ENCODE measurements at regions not wholly inside any gene's neighbourhood (a gene's known extent, or its start where the extent isn't known, plus 50 kb on each side); places are given as distances from the start of the nearest gene placed in this dataset.

- Histone ChIP-seq H3K4me3 (ENCODE audit: low read depth in 1 of 2, low read length in 2 of 2) (no peak overlapping the region), H3K4me2 (ENCODE audit: insufficient read depth, low read length) (no peak overlapping the region), H3K4me1 (ENCODE audit: insufficient read depth, low read length) (no peaks in the 10 kb centered on the region), H3K79me2 (ENCODE audit: insufficient read depth, low read length) (no peaks in the 10 kb centered on the region), H3K27me3 (ENCODE audit: insufficient read depth, low read length, poor library complexity) (no peaks in the 10 kb centered on the region), H3K9me3 (ENCODE audit: insufficient read depth, low read length, severe bottlenecking) (no peaks in the 10 kb centered on the region), H2AFZ (ENCODE audit: low read depth, low read length) (no peak overlapping the region), H3K9ac (ENCODE audit: low read depth, low read length) (no peak overlapping the region), H4K20me1 (ENCODE audit: insufficient read depth, low read length) (no peaks in the 10 kb centered on the region), H3K27ac (ENCODE audit: low read length) (no peak overlapping the region), H3K36me3 (ENCODE audit: insufficient read depth, low read length) (no peaks in the 10 kb centered on the region)
- TF ChIP-seq CTCF (IDR thresholded peaks at IDR 0.05; ENCODE audit: borderline replicate concordance, extremely low read depth, low read length, poor library complexity, severe bottlenecking) (no peak), EZH2 (IDR thresholded peaks at IDR 0.05; ENCODE audit: borderline replicate concordance, low read depth, low read length, severe bottlenecking) (no peak)
- ATAC-seq (ENCODE audit: insufficient read depth, low read depth) (no peak), DNase-seq (no peak)
Observed at GRCh38 chr18:78086931-78087330, 837.3 kb downstream of the GALR1 start.

GRCh38 chr18:78087338-78087737 lies 837.7 kb downstream of the GALR1 start:
- Histone ChIP-seq H3K4me2 (ENCODE audit: insufficient read depth, low read length) (no peak overlapping the region), H3K4me3 (ENCODE audit: low read depth in 1 of 2, low read length in 2 of 2) (no peak overlapping the region), H3K79me2 (ENCODE audit: insufficient read depth, low read length) (no peaks in the 10 kb centered on the region), H3K9ac (ENCODE audit: low read depth, low read length) (no peak overlapping the region), H3K27ac (ENCODE audit: low read length) (no peak overlapping the region), H3K4me1 (ENCODE audit: insufficient read depth, low read length) (no peaks in the 10 kb centered on the region), H4K20me1 (ENCODE audit: insufficient read depth, low read length) (no peaks in the 10 kb centered on the region), H3K9me3 (ENCODE audit: insufficient read depth, low read length, severe bottlenecking) (no peaks in the 10 kb centered on the region), H3K36me3 (ENCODE audit: insufficient read depth, low read length) (no peaks in the 10 kb centered on the region), H2AFZ (ENCODE audit: low read depth, low read length) (no peak overlapping the region), H3K27me3 (ENCODE audit: insufficient read depth, low read length, poor library complexity) (no peaks in the 10 kb centered on the region)
- DNase-seq (no peak), ATAC-seq (ENCODE audit: insufficient read depth, low read depth) (no peak)
- TF ChIP-seq EZH2 (IDR thresholded peaks at IDR 0.05; ENCODE audit: borderline replicate concordance, low read depth, low read length, severe bottlenecking) (no peak), CTCF (IDR thresholded peaks at IDR 0.05; ENCODE audit: borderline replicate concordance, extremely low read depth, low read length, poor library complexity, severe bottlenecking) (peak; percentile 14)

- TF ChIP-seq EZH2 (IDR thresholded peaks at IDR 0.05; ENCODE audit: borderline replicate concordance, low read depth, low read length, severe bottlenecking): no peak
- TF ChIP-seq CTCF (IDR thresholded peaks at IDR 0.05; ENCODE audit: borderline replicate concordance, extremely low read depth, low read length, poor library complexity, severe bottlenecking): no peak
- no peaks in the 10 kb centered on the region for H3K9me3 ChIP-seq (ENCODE audit: insufficient read depth, low read length, severe bottlenecking)
- no peak for DNase-seq
Observed at GRCh38 chr18:78090584-78090983, 840.9 kb downstream of the GALR1 start.

GRCh38 chr18:78092901-78093300 lies 843.3 kb downstream of the GALR1 start:
- TF ChIP-seq EZH2 (IDR thresholded peaks at IDR 0.05; ENCODE audit: borderline replicate concordance, low read depth, low read length, severe bottlenecking) (no peak), CTCF (IDR thresholded peaks at IDR 0.05; ENCODE audit: borderline replicate concordance, extremely low read depth, low read length, poor library complexity, severe bottlenecking) (no peak)
- H2AFZ ChIP-seq (ENCODE audit: low read depth, low read length): no peak overlapping the region
- H3K9me3 ChIP-seq (ENCODE audit: insufficient read depth, low read length, severe bottlenecking): peaks cover 3% of the 10 kb centered on the region
- H3K4me1 ChIP-seq (ENCODE audit: insufficient read depth, low read length): no peaks in the 10 kb centered on the region
- ATAC-seq (ENCODE audit: insufficient read depth, low read depth) (no peak), DNase-seq (no peak)
- no peaks in the 10 kb centered on the region for H3K79me2 ChIP-seq (ENCODE audit: insufficient read depth, low read length)
- H3K9ac ChIP-seq (ENCODE audit: low read depth, low read length): no peak overlapping the region
- no peak overlapping the region for H3K4me2 ChIP-seq (ENCODE audit: insufficient read depth, low read length)
- H3K36me3 ChIP-seq (ENCODE audit: insufficient read depth, low read length): no peaks in the 10 kb centered on the region
- no peak overlapping the region for H3K27ac ChIP-seq (ENCODE audit: low read length)
- H3K27me3 ChIP-seq (ENCODE audit: insufficient read depth, low read length, poor library complexity): no peaks in the 10 kb centered on the region
- no peaks in the 10 kb centered on the region; the same call in 1 of the 2 replicates for H4K20me1 ChIP-seq (ENCODE audit: insufficient read depth, low read length)
- no peak overlapping the region for H3K4me3 ChIP-seq (ENCODE audit: low read depth in 1 of 2, low read length in 2 of 2)

More at GRCh38 chr18:78090584-78090983, 840.9 kb downstream of the GALR1 start:
- Histone ChIP-seq H2AFZ (ENCODE audit: low read depth, low read length) (no peak overlapping the region), H3K4me2 (ENCODE audit: insufficient read depth, low read length) (no peak overlapping the region), H3K4me1 (ENCODE audit: insufficient read depth, low read length) (no peaks in the 10 kb centered on the region), H3K79me2 (ENCODE audit: insufficient read depth, low read length) (no peaks in the 10 kb centered on the region), H3K36me3 (ENCODE audit: insufficient read depth, low read length) (no peaks in the 10 kb centered on the region), H3K4me3 (ENCODE audit: low read depth in 1 of 2, low read length in 2 of 2) (no peak overlapping the region), H3K27ac (ENCODE audit: low read length) (no peak overlapping the region), H3K9ac (ENCODE audit: low read depth, low read length) (no peak overlapping the region), H3K27me3 (ENCODE audit: insufficient read depth, low read length, poor library complexity) (no peaks in the 10 kb centered on the region), H4K20me1 (ENCODE audit: insufficient read depth, low read length) (no peaks in the 10 kb centered on the region; the same call in 1 of the 2 replicates)
- ATAC-seq (ENCODE audit: insufficient read depth, low read depth): no peak

Data from DND-41 (cell line).